ENCODE measurements at regions not wholly inside any gene's neighbourhood (a gene's known extent, or its start where the extent isn't known, plus 50 kb on each side); places are given as distances from the start of the nearest gene placed in this dataset.

GRCh38 chr16:13781575-13782338 is 138.2 kb upstream of the ERCC4 start:
- no peak for TF ChIP-seq CTCF (IDR thresholded peaks at IDR 0.05; ENCODE audit: insufficient read depth, low read length, severe bottlenecking)
- FAIRE-seq: no peak
- no peak for DNase-seq (ENCODE audit: low read depth)
- no peak overlapping the region for H3K4me3 ChIP-seq (ENCODE audit: low read depth, low read length)
- H3K36me3 ChIP-seq (ENCODE audit: control insufficient read depth, insufficient read depth, low read length): no peaks in the 10 kb centered on the region
- no peaks in the 10 kb centered on the region for H3K27me3 ChIP-seq (ENCODE audit: control insufficient read depth, insufficient read depth, low read length)

DNA sequence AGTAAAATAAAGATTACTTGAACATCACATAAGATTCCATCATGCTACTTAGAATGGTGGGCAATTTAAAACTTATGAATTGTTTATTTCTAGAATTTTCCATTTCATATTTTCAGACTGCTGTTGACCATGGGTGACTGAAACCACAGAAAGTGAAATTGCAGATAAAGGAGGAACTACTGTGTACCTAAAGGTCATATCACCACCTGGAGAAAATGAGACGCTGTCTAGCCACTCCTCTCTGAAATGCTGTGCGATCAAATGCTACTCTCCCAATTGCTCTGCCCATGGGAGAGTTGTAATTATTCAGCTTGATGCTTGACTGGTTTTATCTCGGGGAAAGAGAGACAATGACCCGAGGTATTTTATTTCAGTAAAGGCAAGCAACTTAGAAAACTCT is 128.9 kb upstream of the ERCC4 start:
- Histone ChIP-seq H3K4me3 (ENCODE audit: low read depth, low read length) (no peak overlapping the region), H3K27me3 (ENCODE audit: control insufficient read depth, insufficient read depth, low read length) (no peaks in the 10 kb centered on the region), H3K36me3 (ENCODE audit: control insufficient read depth, insufficient read depth, low read length) (no peaks in the 10 kb centered on the region)
- no peak for TF ChIP-seq CTCF (IDR thresholded peaks at IDR 0.05; ENCODE audit: insufficient read depth, low read length, severe bottlenecking)
- FAIRE-seq (no peak), DNase-seq (ENCODE audit: low read depth) (no peak)

DNA sequence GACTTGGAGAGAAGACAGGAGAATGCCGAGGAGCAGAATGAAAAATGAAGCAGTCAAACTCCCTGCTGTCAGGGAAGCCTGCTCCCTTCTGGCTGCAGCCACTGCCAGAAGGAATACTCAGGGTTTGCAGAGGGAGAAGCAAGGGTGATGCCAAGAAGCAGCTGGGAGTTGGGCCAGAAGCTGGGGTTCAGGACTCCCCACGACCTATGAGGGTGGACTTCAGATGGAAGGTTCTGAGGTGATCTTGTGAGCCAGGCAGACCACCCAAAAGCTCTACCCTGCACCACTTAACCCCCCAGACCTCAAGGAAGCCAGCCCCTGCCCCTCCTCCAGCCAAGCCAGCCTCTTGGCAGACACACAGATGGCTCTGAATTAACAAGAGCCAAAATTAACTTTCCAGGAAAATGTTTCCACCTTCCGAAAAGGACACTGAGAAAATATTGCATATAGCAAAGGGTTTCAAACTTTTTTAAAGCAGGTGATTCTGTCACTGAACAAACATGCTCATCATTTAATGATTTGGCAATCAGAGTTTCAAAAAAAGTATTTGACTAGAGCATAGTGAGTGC is 126.0 kb upstream of the ERCC4 start:
- no peaks in the 10 kb centered on the region for H3K27me3 ChIP-seq (ENCODE audit: control insufficient read depth, insufficient read depth, low read length)
- DNase-seq (ENCODE audit: low read depth): no peak
- no peak for TF ChIP-seq CTCF (IDR thresholded peaks at IDR 0.05; ENCODE audit: insufficient read depth, low read length, severe bottlenecking)
- H3K36me3 ChIP-seq (ENCODE audit: control insufficient read depth, insufficient read depth, low read length): no peaks in the 10 kb centered on the region
- no peak overlapping the region for H3K4me3 ChIP-seq (ENCODE audit: low read depth, low read length)
- no peak for FAIRE-seq

DNA sequence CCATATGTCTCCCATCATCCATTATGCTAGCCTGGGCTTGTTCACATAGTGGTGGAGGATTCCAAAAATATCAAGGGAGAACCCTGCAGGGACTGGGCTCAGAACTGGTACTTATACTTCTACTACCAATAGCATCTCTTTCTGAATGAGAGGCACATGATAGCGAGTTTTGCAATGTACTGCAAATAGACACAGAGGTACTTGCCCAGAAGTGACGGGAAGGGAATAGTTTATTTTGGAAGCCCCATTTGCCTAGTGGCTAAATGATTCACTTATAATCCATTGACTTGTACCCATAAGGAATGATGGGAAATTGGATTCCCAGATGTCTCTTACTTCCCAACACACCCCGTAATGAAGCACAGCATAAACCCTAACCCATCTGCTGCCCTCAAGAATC is 124.8 kb upstream of the ERCC4 start:
- DNase-seq (ENCODE audit: low read depth) (no peak), FAIRE-seq (no peak)
- no peaks in the 10 kb centered on the region for H3K36me3 ChIP-seq (ENCODE audit: control insufficient read depth, insufficient read depth, low read length)
- no peak overlapping the region for H3K4me3 ChIP-seq (ENCODE audit: low read depth, low read length)
- H3K27me3 ChIP-seq (ENCODE audit: control insufficient read depth, insufficient read depth, low read length): no peaks in the 10 kb centered on the region
- TF ChIP-seq CTCF (IDR thresholded peaks at IDR 0.05; ENCODE audit: insufficient read depth, low read length, severe bottlenecking): no peak

DNA sequence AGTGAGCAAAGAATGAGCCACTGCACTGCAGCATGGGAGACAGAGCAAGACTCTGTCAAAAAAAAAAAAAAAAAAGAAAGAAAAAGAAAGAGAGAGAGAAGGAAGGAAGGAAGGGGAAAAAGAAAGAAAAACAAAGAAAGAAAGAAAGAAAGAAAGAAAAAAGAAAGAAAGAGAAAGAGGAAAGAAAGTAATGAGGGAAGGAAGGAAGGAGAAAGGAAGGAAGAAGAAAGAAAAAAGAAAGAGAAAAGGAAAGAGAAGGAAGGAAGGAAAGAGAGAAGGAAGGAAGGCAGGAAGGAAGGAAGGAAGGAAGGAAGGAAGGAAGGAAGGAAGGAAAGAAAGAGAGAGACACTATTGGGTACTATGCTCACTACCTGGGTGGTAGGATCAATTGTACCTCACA is 122.2 kb upstream of the ERCC4 start:
- FAIRE-seq (no peak), DNase-seq (ENCODE audit: low read depth) (no peak)
- no peak for TF ChIP-seq CTCF (IDR thresholded peaks at IDR 0.05; ENCODE audit: insufficient read depth, low read length, severe bottlenecking)
- H3K36me3 ChIP-seq (ENCODE audit: control insufficient read depth, insufficient read depth, low read length): no peaks in the 10 kb centered on the region
- H3K4me3 ChIP-seq (ENCODE audit: low read depth, low read length): no peak overlapping the region
- no peaks in the 10 kb centered on the region for H3K27me3 ChIP-seq (ENCODE audit: control insufficient read depth, insufficient read depth, low read length)

- FAIRE-seq: no peak
- Histone ChIP-seq H3K27me3 (ENCODE audit: control insufficient read depth, insufficient read depth, low read length) (no peaks in the 10 kb centered on the region), H3K36me3 (ENCODE audit: control insufficient read depth, insufficient read depth, low read length) (no peaks in the 10 kb centered on the region), H3K4me3 (ENCODE audit: low read depth, low read length) (no peak overlapping the region)
- TF ChIP-seq CTCF (IDR thresholded peaks at IDR 0.05; ENCODE audit: insufficient read depth, low read length, severe bottlenecking): no peak
- DNase-seq (ENCODE audit: low read depth): no peak
Measured at GRCh38 chr16:13798211-13798610, 121.7 kb upstream of the ERCC4 start.

All from bronchial epithelial cell (primary cell).